ENCODE measurements at regions not wholly inside any gene's neighbourhood (a gene's known extent, or its start where the extent isn't known, plus 50 kb on each side); places are given as distances from the start of the nearest gene placed in this dataset.
"Not testable (repeated sequence)": the region's sequence is repeated elsewhere in the genome, so short reads cannot be mapped to it uniquely, and the experiment has no call there.

GRCh38 chr3:191982481-191982880 lies 521.5 kb downstream of the PYDC2 start:
- Mint-ChIP-seq H3K4me3 (ENCODE audit: unreplicated experiment) (no peak overlapping the region), H3K9me3 (ENCODE audit: unreplicated experiment) (no peaks in the 10 kb centered on the region), H3K27me3 (ENCODE audit: unreplicated experiment) (no peaks in the 10 kb centered on the region), H3K27ac (ENCODE audit: unreplicated experiment) (no peak overlapping the region), H3K4me1 (ENCODE audit: low read depth, unreplicated experiment) (no peaks in the 10 kb centered on the region), H3K36me3 (ENCODE audit: unreplicated experiment) (peaks cover 4% of the 10 kb centered on the region)
- TF ChIP-seq CTCF (IDR thresholded peaks at IDR 0.05; ENCODE audit: partially characterized antibody, unreplicated experiment): no peak
- no peak for DNase-seq

GRCh38 chr3:191985691-191986090 lies 524.7 kb downstream of the PYDC2 start:
- Mint-ChIP-seq H3K27me3 (ENCODE audit: unreplicated experiment) (no peaks in the 10 kb centered on the region), H3K36me3 (ENCODE audit: unreplicated experiment) (peaks cover under 1% of the 10 kb centered on the region), H3K4me3 (ENCODE audit: unreplicated experiment) (no peak overlapping the region), H3K27ac (ENCODE audit: unreplicated experiment) (no peak overlapping the region), H3K9me3 (ENCODE audit: unreplicated experiment) (peaks cover 2% of the 10 kb centered on the region), H3K4me1 (ENCODE audit: low read depth, unreplicated experiment) (no peaks in the 10 kb centered on the region)
- no peak for TF ChIP-seq CTCF (IDR thresholded peaks at IDR 0.05; ENCODE audit: partially characterized antibody, unreplicated experiment)
- DNase-seq: no peak

- no peak for DNase-seq
- Mint-ChIP-seq H3K27me3 (ENCODE audit: unreplicated experiment) (no peaks in the 10 kb centered on the region), H3K27ac (ENCODE audit: unreplicated experiment) (no peak overlapping the region), H3K4me1 (ENCODE audit: low read depth, unreplicated experiment) (no peaks in the 10 kb centered on the region), H3K9me3 (ENCODE audit: unreplicated experiment) (peaks cover 2% of the 10 kb centered on the region), H3K36me3 (ENCODE audit: unreplicated experiment) (peaks cover under 1% of the 10 kb centered on the region), H3K4me3 (ENCODE audit: unreplicated experiment) (no peak overlapping the region)
- no peak for TF ChIP-seq CTCF (IDR thresholded peaks at IDR 0.05; ENCODE audit: partially characterized antibody, unreplicated experiment)
These were observed 526.9 kb downstream of the PYDC2 start for GRCh38 chr3:191987831-191988350.

- not testable (repeated sequence) for H3K4me3 Mint-ChIP-seq (ENCODE audit: unreplicated experiment); H3K4me1 Mint-ChIP-seq (ENCODE audit: low read depth, unreplicated experiment)
These were observed 533.0 kb downstream of the PYDC2 start for GRCh38 chr3:191993952-191994351.

GRCh38 chr3:191997093-191997492 lies 536.1 kb downstream of the PYDC2 start:
- Mint-ChIP-seq H3K4me1 (ENCODE audit: low read depth, unreplicated experiment) (no peaks in the 10 kb centered on the region), H3K4me3 (ENCODE audit: unreplicated experiment) (no peak overlapping the region), H3K27me3 (ENCODE audit: unreplicated experiment) (no peaks in the 10 kb centered on the region), H3K27ac (ENCODE audit: unreplicated experiment) (no peak overlapping the region), H3K9me3 (ENCODE audit: unreplicated experiment) (peaks cover 5% of the 10 kb centered on the region), H3K36me3 (ENCODE audit: unreplicated experiment) (peaks cover 16% of the 10 kb centered on the region)
- DNase-seq: no peak
- TF ChIP-seq CTCF (IDR thresholded peaks at IDR 0.05; ENCODE audit: partially characterized antibody, unreplicated experiment): no peak

More at GRCh38 chr3:191993952-191994351, 533.0 kb downstream of the PYDC2 start:
- not testable (repeated sequence) for DNase-seq; H3K9me3 Mint-ChIP-seq (ENCODE audit: unreplicated experiment); H3K27me3 Mint-ChIP-seq (ENCODE audit: unreplicated experiment); H3K27ac Mint-ChIP-seq (ENCODE audit: unreplicated experiment)
- peaks cover 16% of the 10 kb centered on the region for H3K36me3 Mint-ChIP-seq (ENCODE audit: unreplicated experiment)
